DMS53 treated with DMSO at 0.1 percent for 48 hours (cell line): ENCODE measurements at regions not wholly inside any gene's neighbourhood (a gene's known extent, or its start where the extent isn't known, plus 50 kb on each side); places are given as distances from the start of the nearest gene placed in this dataset.

Source experiments
- DNase-seq: peaks from one replicate; lab custom pipeline; 2025; ENCODE audit not compliant: unreplicated experiment; lab: John Stamatoyannopoulos, UW

GRCh38 chr1:5109633-5110032, 455.2 kb downstream of the AJAP1 start:
- DNase-seq: no peak

DNA sequence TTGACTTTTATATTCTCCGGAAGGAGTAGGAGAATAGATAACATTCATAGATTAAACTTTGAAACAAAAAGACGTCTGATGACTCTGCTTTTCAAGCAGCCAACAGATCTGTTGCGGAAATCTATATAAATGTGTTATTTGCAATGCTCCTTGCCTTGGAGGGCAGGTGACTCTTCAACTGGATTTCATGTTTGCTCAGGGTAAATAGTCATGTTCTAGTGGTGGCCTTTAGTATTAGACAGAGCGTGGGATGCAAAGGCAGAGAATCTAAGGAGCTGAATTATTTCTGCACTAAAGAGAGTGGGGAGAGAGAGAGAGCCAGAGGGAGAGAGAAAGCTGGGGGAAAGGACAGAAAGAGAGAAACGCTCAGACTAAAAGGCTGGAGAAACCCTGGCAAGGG, 454.3 kb downstream of the AJAP1 start:
- no peak for DNase-seq

DNA sequence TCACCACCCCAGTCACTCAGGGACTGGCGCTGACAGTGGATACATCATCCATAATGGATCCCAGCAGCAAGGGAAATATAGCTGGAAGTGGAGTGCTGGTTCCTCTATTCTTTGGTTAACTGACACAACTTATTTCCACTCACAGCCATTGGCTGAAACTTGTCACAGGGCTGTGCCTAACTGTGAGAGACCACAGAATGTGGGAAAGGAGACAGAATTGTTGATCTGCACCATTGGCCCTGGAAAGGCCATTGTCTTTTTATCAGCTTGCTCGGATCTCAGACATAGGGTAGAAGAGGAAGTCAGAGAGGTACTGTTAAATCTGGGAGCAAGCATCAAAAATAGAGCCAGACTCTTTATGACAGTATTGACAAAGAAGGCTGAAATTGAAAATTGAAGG, 451.3 kb downstream of the AJAP1 start:
- DNase-seq: no peak

DNA sequence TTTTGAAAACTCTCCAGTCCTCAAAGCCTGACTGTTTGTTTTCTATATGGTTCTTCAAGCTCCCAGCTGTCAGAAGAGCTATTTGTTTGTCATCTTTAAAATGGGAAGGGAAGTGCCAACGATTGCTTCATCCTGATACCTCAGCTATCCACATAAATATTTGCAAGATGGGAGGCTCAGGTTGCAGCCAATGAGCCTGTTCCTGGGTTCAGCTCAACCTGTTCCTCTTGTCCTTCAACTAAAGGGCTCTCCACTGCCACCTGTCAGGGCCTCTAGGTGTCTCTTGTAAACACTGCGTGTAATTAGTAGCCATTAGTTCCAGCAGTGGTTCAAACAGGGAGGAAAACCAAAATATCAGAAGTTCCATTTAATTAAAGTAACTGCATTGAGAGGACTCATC, 445.1 kb downstream of the AJAP1 start:
- no peak for DNase-seq

DNA sequence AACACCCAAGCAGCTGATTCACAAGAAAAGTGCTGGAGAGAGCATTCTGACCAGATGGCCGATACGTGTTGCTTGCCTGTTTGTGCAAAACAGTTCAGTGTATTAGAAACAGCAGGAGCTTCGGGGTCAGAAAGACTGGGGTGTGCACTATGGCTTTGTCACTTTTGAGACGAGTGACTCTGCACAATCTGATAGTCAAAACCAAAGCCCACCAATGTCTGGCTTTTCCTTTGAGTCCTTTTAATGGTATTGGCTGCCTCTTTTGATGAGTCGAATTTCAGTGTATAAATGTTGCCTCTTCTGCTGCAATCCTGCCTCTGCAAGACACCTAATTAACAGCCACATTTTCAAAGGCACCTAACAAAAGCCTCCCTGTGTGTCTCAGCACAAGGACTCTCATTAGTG, 444.6 kb downstream of the AJAP1 start:
- DNase-seq: no peak

DNA sequence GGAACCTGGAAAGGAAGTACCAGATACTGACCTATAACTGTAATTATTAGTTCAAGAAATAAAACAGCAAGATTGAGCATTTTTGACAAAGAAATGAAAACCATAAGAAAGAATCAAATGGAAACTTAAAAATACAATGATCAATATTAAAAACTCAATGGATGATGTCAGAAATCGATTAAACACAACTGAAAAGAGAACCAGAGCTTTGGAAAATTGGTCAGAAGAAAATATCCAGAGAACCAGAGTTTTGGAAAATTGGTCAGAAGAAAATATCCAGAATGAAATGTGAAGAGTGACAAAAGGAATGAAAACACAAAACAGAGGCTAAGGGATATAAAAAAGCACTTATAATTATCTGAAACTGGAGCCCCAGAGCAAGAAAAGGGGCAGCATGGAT, 438.6 kb downstream of the AJAP1 start:
- DNase-seq: no peak

- no peak for DNase-seq
Observed at GRCh38 chr1:5084676-5085075, 430.3 kb downstream of the AJAP1 start.

- no peak for DNase-seq
Observed at GRCh38 chr1:5067246-5067645, 412.8 kb downstream of the AJAP1 start.

GRCh38 chr1:5053744-5054143, 399.3 kb downstream of the AJAP1 start:
- DNase-seq: no peak

DNA sequence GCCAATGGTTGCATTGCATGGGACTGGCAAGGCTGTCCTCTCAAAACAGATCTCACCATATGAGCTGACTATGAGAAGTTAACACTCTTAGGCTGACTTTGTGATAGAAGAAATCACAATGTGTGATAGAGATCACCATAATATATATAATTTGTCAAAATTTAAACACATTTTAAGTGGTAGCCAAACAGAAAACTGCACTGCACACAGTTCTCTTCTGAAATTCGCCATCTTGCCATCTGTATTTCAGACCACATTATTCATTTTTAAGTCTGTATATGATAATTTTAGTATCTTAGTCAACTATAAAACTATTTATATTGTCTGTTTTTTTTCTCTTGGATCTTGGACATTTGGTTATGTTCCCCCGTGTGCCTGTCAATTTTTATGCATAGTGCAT, 374.7 kb downstream of the AJAP1 start:
- no peak for DNase-seq

DNA sequence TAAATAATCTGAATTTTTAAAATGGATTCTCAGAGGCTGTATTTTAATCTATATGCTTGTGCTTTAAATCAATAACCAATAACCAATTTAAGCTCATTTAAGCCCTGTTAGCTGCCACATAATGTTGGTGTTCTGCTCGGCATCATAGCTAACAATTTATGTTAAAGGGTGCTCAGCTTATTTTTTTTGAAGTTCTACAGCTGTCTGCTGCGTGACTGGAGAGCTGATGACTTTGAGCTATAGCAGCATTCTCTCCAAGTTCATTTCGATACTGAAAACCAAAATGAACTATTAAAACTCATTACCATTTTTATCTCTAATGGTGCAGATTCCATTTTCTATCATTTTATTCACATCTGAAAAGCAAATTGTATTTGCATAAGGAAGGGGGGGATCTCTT, 357.8 kb downstream of the AJAP1 start:
- DNase-seq: no peak

DNA sequence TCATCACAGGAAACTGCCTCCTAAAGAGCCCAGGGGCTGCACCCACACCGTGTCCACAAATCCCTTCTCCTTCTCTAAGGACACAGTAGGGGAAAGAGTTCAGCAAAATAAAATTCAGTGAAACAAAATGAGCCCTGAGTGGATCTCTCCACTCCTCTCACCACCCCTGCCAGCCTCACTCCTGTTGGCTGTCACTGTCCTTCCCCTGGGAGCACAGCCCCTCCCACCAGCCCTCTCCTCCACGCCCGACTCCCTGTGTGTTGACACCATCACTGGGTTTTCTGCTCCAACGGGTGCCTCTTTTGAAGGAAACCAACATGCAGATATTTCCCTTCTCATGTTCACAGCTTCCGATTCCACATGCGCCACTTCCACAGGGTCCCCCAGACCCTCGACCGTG, 356.2 kb downstream of the AJAP1 start:
- no peak for DNase-seq

DNA sequence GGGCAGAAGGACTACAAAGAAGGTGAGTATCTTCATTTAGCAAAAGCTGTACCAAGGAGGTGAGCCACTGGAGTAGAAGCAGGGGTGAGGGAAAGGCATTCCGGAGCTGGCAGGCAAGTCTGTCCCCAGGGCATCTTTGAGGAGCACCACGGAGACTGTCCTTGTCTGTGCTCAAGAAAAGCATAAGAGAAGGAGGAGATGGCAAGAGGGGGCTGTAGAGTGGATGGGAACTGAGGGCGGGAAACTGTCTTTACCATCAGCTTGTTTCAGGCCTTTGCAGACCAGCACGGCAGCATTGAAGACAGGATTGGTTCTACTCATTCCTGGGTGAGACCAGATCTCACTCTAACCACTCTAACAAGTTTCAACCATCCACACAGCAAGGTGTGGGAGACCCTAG, 355.8 kb downstream of the AJAP1 start:
- no peak for DNase-seq

- no peak for DNase-seq
Observed at GRCh38 chr1:5009376-5010065, 355.1 kb downstream of the AJAP1 start.

GRCh38 chr1:5005171-5005570, 350.8 kb downstream of the AJAP1 start:
- no peak for DNase-seq

- DNase-seq: no peak
Observed at GRCh38 chr1:5002676-5003075, 348.3 kb downstream of the AJAP1 start.

DNA sequence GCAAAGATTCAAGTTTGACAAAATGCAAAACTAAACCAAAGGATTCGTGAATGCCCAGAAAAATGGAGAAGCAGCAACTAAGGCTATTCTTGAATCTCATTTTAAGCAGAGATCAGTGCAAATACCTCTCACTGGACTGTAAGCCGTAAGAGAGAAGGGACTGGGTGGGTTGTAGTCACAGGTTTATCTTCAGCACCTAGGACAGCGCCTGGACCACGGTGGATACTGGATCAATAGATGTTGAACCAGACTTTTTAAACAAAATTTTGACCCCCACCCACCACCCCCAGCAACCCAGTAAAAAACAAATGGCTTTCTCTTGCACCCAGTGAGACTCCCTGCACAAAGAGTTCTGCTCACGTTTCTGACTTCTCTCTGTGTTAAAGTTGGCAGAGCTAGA, 347.1 kb downstream of the AJAP1 start:
- no peak for DNase-seq

DNA sequence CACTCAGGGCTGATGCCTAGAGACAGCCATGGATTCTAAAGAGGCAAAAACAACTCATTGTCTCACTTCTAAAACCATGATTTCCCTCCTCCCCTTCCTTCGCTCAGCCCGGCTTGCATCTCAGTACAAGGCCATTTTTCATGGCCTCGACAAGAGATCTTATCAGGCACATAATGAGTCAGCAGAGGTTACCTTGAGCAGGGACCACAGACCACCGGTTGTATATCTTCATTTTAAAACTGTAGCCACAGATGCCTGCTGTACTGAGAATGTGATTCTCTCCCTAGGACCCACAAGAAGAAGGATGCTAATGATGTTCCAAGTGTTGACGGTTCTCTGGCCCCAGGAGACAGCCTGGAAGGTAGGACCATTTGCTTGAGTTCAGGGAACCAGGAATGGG, 331.9 kb downstream of the AJAP1 start:
- no peak for DNase-seq

- no peak for DNase-seq
Observed at GRCh38 chr1:4984841-4985240, 330.4 kb downstream of the AJAP1 start.

DNA sequence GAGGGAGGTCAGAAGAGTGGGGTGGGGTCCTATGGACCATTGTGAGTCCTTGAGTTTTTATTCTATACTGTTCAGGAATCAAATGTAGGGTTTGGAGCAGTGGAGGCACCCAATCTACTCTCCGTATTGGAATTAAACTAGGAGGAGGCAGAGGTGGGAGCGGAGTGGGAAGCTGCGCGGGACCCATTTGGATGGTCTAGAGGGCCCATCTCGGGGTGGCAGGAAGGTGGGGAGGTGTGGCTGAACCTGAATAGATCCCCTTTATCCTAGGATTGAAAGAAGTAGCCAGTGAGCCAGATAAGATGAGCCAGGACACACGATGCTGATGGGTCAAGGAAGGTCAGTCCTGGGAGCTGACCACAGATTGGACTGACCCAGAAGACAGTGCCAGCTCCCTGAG, 325.8 kb downstream of the AJAP1 start:
- no peak for DNase-seq

GRCh38 chr1:4978660-4979390, 324.4 kb downstream of the AJAP1 start:
- no peak for DNase-seq

- DNase-seq: no peak
Observed at GRCh38 chr1:4977701-4978100, 323.3 kb downstream of the AJAP1 start.
